SK-N-MC (cell line): ENCODE measurements at regions not wholly inside any gene's neighbourhood (a gene's known extent, or its start where the extent isn't known, plus 50 kb on each side); places are given as distances from the start of the nearest gene placed in this dataset.

Experiments
- DNase-seq: peaks from one replicate; pipeline ENCODE4 v3.0.0-alpha.2; 2011; ENCODE audit warnings: low read depth, low spot score
- H3K27ac ChIP-seq: fragments of 200-600 bp; sonication (generic); 2 replicates; pipeline ENCODE4 v1.5.1; 2016; ENCODE audit warnings: mixed run types
- H3K36me3 ChIP-seq: fragments of 200-600 bp; sonication (generic); 2 replicates; pipeline ENCODE4 v1.6.1; 2017; ENCODE audit warnings: antibody characterized with exemption, low read length, mixed read lengths; ENCODE audit not compliant: insufficient read depth
- H3K4me3 ChIP-seq: fragments of 200-600 bp; sonication (generic); 2 replicates; pipeline ENCODE4 v1.5.1; 2016
- H3K9ac ChIP-seq: fragments of 200-600 bp; sonication (generic); 2 replicates; pipeline ENCODE4 v1.8.0; 2017; ENCODE audit warnings: mixed run types, mixed read lengths; ENCODE audit not compliant: insufficient read length
- H3K9me3 ChIP-seq: fragments of 200-600 bp; sonication (generic); 2 replicates; pipeline ENCODE4 v1.6.1; 2017; ENCODE audit warnings: low read depth, mild to moderate bottlenecking, antibody characterized with exemption, low read length, moderate library complexity, mixed read lengths
- EZH2 ChIP-seq: fragments of 200-600 bp; sonication (generic); IDR thresholded peaks from one replicate; pipeline ENCODE4 v1.6.1; 2017; ENCODE audit warnings: antibody characterized with exemption
- FOXP2 ChIP-seq: optimal IDR thresholded peaks from 2 replicates; pipeline ENCODE3; 2011; ENCODE audit warnings: mild to moderate bottlenecking, moderate library complexity; ENCODE audit not compliant: insufficient read depth; ENCODE audit errors: extremely low read length, control extremely low read depth
- POLR2AphosphoS5 ChIP-seq: IDR thresholded peaks from 2 replicates; pipeline ENCODE4 v1.6.1; 2012; ENCODE audit warnings: mild to moderate bottlenecking, low read depth, low read length, borderline replicate concordance

DNA sequence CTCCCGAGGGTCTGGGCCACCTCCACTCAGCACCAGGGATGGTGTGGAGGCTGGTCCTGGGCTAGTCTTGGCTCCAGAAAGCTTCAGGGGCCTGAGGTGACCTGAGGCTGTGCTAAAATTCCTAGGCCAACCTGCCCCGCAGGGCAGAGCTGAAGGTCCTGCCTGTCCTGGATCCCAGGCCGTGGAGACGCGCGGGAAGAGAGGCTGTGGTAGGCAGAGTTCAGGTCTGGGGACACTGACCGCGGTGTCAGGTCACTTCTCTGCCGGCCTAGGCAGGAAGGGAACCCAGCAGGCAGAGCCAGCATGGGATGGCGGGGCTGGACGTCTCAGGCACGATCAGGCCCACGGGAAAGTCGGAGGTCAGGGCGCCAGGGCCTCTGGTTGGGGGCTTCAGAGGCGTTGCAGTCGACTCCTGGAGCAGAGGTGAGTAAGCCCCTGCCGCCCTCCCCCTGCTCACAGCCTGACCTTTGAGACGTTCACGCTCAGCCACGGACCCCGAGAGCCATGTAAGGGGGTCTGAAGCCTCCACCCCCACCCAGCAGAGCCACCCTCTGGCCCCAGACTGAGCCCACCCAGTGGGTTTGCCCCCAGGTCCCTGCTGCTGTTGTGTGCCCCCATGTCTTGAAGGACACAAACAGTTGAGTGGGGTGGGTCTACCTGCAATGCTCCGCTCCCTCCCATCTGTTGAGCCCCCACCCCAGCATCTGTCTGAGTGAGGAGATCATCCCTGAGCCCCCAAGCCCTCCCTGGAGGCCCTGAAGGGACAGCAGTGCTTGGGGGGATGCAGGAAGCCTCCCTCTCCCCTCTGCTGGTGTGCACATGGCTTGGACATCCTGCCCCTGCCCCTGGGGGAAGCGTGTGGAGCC, 142.7 kb downstream of the KIF26A start:
- no peaks in the 10 kb centered on the region for H3K9me3 ChIP-seq

DNA sequence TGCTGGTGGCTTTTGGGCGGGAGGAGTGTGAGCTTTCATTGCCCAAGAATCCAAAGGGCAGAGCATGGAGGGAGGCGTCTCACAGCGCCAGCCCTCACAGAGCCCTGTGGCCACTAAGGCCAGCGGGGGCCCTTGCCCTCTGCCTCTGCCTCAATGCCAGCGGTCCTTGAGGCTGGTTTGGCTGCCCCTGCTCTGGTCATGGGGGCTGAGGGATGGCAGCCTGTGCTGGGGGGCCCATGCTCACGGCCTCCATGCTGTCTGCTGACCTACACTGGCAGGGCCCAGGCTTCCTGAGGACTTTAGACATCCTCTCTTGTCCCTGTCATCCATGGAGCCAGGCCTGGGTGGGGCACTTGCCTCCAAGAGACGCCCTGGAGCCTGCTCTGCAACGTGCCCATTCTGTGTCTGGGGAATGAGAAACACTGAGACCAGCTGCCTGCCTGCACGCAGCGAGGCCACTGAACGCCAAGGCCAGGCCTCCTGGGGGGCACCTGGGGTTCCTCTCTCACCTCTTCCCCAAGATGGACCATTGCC, 143.4 kb downstream of the KIF26A start:
- H3K9me3 ChIP-seq: no peaks in the 10 kb centered on the region
- no peak for DNase-seq
- TF ChIP-seq POLR2AphosphoS5: no peak
- no peak for TF ChIP-seq FOXP2
- TF ChIP-seq EZH2: no peak

More for the DNA sequence above, 142.7 kb downstream of the KIF26A start:
- DNase-seq: no peak
- Histone ChIP-seq H3K9ac (no peak overlapping the region), H3K27ac (no peak overlapping the region), H3K4me3 (no peak overlapping the region), H3K36me3 (no peaks in the 10 kb centered on the region)
- no peak for TF ChIP-seq EZH2
- no peak for TF ChIP-seq FOXP2
- TF ChIP-seq POLR2AphosphoS5: no peak

DNA sequence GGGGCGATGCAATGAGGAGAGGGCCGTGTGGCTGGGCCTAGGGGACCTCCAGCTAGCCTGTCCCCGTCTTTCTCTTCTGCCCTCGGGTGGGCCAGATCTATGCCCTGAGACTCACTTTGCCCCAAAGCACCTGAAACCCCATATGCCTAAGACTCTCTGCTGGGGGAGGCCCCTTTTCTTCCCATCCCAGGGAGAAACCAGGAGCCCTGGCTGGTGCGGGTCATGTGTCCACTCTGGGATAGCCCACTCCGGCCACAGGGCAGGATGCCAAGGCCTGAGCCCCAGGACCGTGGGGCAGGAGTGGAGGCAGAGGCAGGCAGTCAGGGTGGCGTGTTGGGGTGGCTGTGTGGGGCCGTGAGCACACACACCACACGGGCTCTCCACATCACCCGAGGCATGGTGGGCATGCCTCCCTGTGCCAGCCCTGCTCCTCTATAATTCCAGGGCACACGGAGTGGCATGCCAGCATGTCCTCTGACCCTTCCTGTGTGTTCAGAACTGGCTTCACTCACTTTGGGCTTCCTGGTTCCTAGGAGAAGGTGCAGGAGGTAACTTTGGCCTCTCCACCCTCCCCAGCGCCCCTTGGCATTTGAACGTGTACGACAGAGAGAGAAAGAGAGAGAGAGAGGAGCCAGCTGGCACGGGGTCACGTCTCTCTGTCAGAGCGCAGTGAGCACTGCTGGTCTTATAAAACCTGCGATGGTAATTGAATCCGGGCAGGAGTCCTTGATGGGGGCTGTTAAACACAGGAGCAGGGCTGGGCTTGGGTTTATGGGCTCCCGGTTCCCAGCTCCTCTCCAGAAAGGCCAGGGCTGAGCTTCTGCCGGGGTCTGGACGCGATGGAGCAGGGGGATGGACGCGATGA, 144.2 kb downstream of the KIF26A start:
- Histone ChIP-seq H3K4me3 (no peak overlapping the region), H3K9me3 (no peaks in the 10 kb centered on the region), H3K36me3 (no peaks in the 10 kb centered on the region), H3K27ac (no peak overlapping the region), H3K9ac (no peak overlapping the region)
- TF ChIP-seq FOXP2 (no peak), EZH2 (no peak), POLR2AphosphoS5 (no peak)
- no peak for DNase-seq

More for the DNA sequence above, 143.4 kb downstream of the KIF26A start:
- no peak overlapping the region for H3K27ac ChIP-seq
- no peaks in the 10 kb centered on the region for H3K36me3 ChIP-seq
- no peak overlapping the region for H3K9ac ChIP-seq
- H3K4me3 ChIP-seq: no peak overlapping the region

DNA sequence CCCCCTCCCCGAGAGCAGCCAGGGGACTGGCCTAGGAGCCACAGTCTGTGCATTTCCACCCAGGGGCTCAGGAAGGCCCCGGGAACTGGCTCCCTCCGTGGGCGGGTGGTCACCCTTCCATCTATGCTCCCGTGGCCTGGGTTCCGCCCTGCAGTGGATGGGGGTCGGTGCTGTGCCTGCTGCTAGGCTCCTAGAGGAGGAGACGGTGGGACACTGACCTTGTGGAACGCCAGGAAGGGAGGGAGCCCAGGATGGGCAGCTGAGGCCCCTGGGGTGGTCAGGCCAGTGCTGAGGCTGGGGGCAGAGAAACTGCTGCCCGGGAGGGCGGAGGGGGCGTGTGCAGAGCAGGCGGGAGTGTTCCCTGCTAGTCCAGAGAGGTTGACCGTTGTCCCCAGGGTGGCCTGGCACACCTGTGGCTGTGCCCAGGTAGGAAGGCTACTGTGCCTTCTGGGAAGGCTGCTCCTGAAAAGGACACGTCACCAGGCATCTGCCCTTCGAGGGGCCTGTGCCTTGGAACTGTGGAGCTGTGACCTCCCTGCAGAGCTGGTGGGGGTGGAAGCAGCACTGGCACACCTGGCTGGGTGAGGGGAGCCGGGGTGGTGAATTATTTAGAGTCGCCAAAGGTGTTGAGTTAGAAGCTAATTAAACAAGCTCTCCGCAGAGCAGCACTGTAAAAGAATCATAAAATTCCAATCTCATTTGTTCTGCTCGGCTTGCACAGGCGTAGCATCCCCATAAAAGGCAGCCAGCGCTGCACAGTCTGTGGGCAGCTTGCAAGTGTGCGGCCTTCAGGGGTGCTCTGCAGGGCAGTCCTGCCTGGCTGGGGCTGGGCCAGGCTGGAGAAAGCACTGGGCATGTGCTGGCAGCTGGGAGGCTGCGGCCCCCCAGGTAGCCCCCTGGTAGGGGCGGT, 145.1 kb downstream of the KIF26A start:
- TF ChIP-seq FOXP2 (no peak), POLR2AphosphoS5 (no peak), EZH2 (no peak)

DNA sequence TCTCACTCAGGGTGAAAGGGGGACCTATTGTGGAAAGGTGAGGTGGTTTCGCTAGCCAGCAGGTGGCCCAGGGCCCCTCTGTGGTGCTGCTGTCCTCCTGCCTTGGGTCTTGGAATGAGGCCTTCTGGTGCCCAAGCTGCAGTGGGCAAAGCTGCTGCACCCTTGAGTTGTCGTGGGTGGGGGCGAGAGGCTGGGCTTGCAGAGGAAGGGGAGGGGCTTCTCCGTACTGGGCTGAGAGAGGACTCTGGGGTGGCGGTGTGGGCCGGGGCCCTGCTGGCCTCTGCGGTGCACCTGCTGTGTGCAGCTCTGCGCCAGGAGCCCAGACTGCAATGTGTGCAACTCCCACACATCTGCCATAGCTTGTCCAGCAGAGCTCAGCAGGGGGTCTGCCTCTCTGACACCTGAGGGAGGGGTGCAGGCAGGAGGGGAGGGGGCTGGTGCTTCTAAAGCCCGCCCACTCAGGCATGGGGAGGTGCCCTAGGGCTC, 145.8 kb downstream of the KIF26A start:
- TF ChIP-seq POLR2AphosphoS5 (no peak), EZH2 (no peak), FOXP2 (no peak)
- no peak for DNase-seq
- Histone ChIP-seq H3K9me3 (no peaks in the 10 kb centered on the region), H3K9ac (no peak overlapping the region), H3K4me3 (no peak overlapping the region), H3K36me3 (no peaks in the 10 kb centered on the region), H3K27ac (no peak overlapping the region)

More for the DNA sequence above, 145.1 kb downstream of the KIF26A start:
- no peak for DNase-seq
- Histone ChIP-seq H3K9me3 (no peaks in the 10 kb centered on the region), H3K9ac (no peak overlapping the region), H3K36me3 (no peaks in the 10 kb centered on the region), H3K4me3 (no peak overlapping the region), H3K27ac (no peak overlapping the region)

DNA sequence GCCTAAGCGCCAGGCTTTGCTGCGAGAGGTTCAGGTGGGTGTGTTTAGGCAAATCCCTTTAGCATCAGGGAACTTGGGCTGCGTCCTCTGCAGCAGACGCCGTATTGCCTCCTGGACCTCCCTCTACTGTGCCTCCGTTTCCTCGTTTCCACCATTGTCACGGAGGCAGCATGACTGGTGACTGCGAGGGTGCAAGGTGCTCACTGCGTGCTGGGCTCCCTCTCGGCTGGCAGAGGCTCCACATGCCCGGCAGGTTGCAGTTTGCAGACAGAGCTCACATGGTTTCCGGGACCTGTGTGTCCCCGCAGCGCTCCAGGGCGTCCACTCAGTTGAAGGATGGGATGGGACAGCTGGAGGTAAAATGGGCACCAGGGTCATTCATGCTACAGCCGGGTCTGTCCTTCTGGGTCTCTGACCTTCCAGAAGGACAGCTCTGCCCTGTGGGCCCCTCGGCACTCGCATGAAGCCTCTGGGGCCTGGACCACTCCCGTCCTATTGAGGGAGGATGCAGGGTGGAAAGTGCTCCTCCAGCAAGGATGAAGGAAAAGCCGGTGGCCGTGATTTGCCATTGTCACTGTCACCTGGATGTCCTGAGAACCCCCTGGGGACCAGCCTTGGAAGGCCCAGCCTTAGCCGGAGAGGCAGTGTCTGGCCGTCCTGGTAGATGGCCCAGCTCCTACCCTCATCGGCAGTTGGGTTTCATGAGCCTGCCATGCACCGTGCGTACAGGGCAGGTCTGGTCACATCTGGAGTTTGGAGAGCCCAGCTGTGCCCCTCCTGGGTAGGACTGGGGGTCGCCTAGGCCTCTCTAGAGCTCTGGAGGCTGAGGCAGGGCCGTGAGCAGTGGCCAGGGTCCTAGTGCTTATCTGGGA, 146.5 kb downstream of the KIF26A start:
- no peak overlapping the region for H3K9ac ChIP-seq

DNA sequence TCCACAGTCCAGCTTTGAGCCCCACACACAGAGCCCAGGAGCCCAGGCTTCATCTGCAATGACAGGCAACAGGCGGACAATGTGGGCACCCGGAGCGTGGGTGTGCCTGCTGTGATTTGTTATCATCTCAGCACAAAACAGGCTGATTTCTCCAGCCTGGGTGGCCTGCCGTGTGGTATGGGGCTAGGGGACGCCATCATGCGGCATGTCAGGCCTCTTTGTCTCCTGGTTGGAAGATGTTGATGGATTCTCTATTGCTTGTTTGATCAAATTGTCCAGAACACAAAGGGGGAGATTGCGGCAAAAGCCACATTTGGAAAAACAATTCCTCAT, 147.1 kb downstream of the KIF26A start:
- no peak for DNase-seq
- no peaks in the 10 kb centered on the region for H3K9me3 ChIP-seq
- H3K4me3 ChIP-seq: no peak overlapping the region
- H3K27ac ChIP-seq: no peak overlapping the region
- H3K36me3 ChIP-seq: no peaks in the 10 kb centered on the region
- H3K9ac ChIP-seq: no peak overlapping the region
- TF ChIP-seq EZH2 (no peak), POLR2AphosphoS5 (no peak), FOXP2 (no peak)

More for the DNA sequence above, 146.5 kb downstream of the KIF26A start:
- Histone ChIP-seq H3K36me3 (no peaks in the 10 kb centered on the region), H3K4me3 (no peak overlapping the region), H3K9me3 (no peaks in the 10 kb centered on the region), H3K27ac (no peak overlapping the region)
- TF ChIP-seq EZH2 (no peak), POLR2AphosphoS5 (no peak), FOXP2 (no peak)
- DNase-seq: no peak
